ENCODE measurements at regions not wholly inside any gene's neighbourhood (a gene's known extent, or its start where the extent isn't known, plus 50 kb on each side); places are given as distances from the start of the nearest gene placed in this dataset.

DNA sequence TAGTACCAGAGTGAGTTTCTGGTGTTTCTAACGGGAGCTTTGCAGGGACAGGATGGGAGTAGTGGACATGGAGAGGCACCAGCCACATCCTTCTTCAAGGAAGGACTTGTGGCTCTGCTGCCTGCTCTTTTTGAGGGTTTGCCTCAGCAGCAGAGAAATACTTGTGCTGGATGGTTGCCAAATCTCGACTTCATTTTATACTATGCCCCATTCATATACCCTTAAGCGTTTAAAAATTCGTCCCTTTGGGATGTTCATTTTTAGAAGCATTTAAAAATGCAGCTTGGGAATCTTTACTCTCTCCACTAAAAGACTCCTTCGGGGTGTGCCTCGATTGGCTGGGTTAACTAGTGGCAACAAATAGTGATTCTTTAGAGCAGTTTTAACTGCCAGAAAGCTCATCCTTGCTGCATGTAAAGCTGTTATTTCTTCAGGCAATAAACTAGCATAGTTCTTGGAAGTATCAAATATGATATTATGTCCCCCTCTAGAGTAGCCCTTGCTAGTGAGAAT, 126.5 kb upstream of the B3GAT2 start (continued):
- TF ChIP-seq RXRA (IDR thresholded peaks at IDR 0.05; ENCODE audit: insufficient read depth, low read depth, low read length), result no peak
- no peak for TF ChIP-seq ASH2L (IDR thresholded peaks at IDR 0.05; ENCODE audit: low read length)
- TF ChIP-seq CEBPB (IDR thresholded peaks at IDR 0.05; ENCODE audit: low read depth, low read length), result no peak
- TF ChIP-seq BCL11A (IDR thresholded peaks at IDR 0.05; ENCODE audit: low read depth in 2 of 2, low read length in 2 of 2), result no peak
- TF ChIP-seq TAF7 (optimal IDR thresholded peaks at IDR 0.05; ENCODE audit: borderline replicate concordance, low read depth, low read length), result no peak
- TF ChIP-seq, protein P1, sequence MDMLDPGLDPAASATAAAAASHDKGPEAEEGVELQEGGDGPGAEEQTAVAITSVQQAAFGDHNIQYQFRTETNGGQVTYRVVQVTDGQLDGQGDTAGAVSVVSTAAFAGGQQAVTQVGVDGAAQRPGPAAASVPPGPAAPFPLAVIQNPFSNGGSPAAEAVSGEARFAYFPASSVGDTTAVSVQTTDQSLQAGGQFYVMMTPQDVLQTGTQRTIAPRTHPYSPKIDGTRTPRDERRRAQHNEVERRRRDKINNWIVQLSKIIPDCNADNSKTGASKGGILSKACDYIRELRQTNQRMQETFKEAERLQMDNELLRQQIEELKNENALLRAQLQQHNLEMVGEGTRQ (IDR thresholded peaks at IDR 0.05; ENCODE audit: low read length), result no peak
- no peak for TF ChIP-seq TBP (IDR thresholded peaks at IDR 0.05; ENCODE audit: low read depth, low read length)
- no peak for TF ChIP-seq NRF1 (IDR thresholded peaks at IDR 0.05; ENCODE audit: low read depth, low read length)
